ENCODE measurements at regions not wholly inside any gene's neighbourhood (a gene's known extent, or its start where the extent isn't known, plus 50 kb on each side); places are given as distances from the start of the nearest gene placed in this dataset.

- no peak for FAIRE-seq
Observed at GRCh38 chr14:101027291-101027690, 123.8 kb upstream of the RTL1 start.

- FAIRE-seq = no peak
Observed at GRCh38 chr14:101027966-101028365, 124.4 kb upstream of the RTL1 start.

GRCh38 chr14:101028971-101029667 is 125.6 kb upstream of the RTL1 start:
- FAIRE-seq = peak; percentile 97

- no peak for FAIRE-seq
Observed at GRCh38 chr14:101029668-101030290, 126.3 kb upstream of the RTL1 start.

- no peak for FAIRE-seq
Observed at GRCh38 chr14:101030586-101030985, 127.1 kb upstream of the RTL1 start.

GRCh38 chr14:101031186-101031585 is 127.7 kb upstream of the RTL1 start:
- no peak for FAIRE-seq

- no peak for FAIRE-seq
Observed at GRCh38 chr14:101031721-101032120, 128.2 kb upstream of the RTL1 start.

- FAIRE-seq = no peak
Observed at GRCh38 chr14:101032433-101032832, 128.9 kb upstream of the RTL1 start.

GRCh38 chr14:101033006-101033405 is 129.5 kb upstream of the RTL1 start:
- FAIRE-seq = no peak

GRCh38 chr14:101033446-101034165 is 130.1 kb upstream of the RTL1 start:
- no peak for FAIRE-seq

- no peak for FAIRE-seq
Observed at GRCh38 chr14:101034986-101035385, 131.5 kb upstream of the RTL1 start.

- no peak for FAIRE-seq
Observed at GRCh38 chr14:101035466-101036225, 132.1 kb upstream of the RTL1 start.

- FAIRE-seq = no peak
Observed at GRCh38 chr14:101037021-101037817, 133.7 kb upstream of the RTL1 start.

- no peak for FAIRE-seq
Observed at GRCh38 chr14:101039031-101039754, 135.7 kb upstream of the RTL1 start.

GRCh38 chr14:101039755-101040138 is 136.2 kb upstream of the RTL1 start:
- FAIRE-seq = no peak

GRCh38 chr14:101040538-101041442 is 137.3 kb upstream of the RTL1 start:
- peak; percentile 93 for FAIRE-seq

- FAIRE-seq = no peak
Observed at GRCh38 chr14:101043891-101044290, 140.4 kb upstream of the RTL1 start.

GRCh38 chr14:101044741-101045140 is 141.2 kb upstream of the RTL1 start:
- no peak for FAIRE-seq

GRCh38 chr14:101045511-101045910 is 142.0 kb upstream of the RTL1 start:
- no peak for FAIRE-seq

- FAIRE-seq = no peak
Observed at GRCh38 chr14:101046071-101046470, 142.5 kb upstream of the RTL1 start.

GRCh38 chr14:101047326-101047725 is 143.8 kb upstream of the RTL1 start:
- no peak for FAIRE-seq
